ENCODE measurements at regions not wholly inside any gene's neighbourhood (a gene's known extent, or its start where the extent isn't known, plus 50 kb on each side); places are given as distances from the start of the nearest gene placed in this dataset.

DNA sequence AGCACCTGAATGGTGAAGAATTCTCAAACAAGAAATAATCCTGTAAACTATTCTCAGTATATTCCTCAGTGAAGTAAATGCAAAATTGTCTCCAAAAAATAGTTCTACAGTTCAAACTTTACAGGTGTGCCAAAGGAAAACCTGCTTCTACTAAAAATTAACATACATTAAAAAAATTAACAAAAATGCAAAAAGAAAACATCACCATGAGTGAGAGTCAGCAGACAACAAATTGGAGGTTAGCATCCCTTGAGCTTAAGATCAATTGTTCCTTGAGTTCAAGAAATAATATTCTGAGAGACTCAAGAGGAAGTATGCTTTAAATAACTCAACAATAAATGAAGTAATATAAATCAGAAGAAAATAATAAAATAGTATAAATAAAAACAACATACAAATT, 278.4 kb upstream of the MME start:
- DNase-seq: no peak

DNA sequence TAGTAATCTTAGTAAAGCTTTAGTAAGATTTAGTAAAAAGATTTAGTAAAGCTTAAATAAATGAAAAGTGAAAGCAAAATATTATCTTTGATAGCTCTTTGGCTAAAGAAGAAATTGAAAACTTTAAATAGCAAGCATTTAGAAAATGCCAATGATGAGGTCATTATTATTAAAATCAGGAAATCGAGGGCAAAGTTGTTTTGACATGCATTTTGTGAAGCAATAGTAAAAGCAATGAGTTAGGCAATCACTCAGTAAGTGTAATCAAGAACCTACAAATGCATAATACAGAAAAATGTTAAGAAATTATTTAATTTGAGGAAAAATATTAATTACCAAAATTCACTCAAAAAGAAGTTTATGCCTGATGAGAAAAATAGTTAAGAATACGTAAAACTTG, 280.3 kb upstream of the MME start:
- no peak for DNase-seq

DNA sequence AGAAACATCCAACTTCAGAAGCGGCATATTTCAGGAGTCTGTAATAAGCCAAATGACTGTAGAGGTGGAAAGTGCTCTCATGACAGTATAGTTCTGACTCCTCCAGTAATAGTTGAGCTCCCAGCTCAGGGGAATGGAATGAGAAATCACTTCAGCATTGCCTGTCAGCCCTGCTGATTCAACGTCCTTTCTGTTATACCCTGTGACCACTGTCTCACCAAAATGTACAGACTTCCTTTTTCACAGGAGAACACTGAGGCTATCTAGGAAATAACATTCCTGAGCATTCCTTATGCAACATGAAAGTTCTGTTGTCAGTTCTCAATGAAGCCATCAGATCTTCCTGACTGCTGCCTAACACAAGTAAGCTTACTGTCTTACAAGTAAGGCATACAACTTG, 284.5 kb upstream of the MME start:
- DNase-seq: peak; percentile 96

DNA sequence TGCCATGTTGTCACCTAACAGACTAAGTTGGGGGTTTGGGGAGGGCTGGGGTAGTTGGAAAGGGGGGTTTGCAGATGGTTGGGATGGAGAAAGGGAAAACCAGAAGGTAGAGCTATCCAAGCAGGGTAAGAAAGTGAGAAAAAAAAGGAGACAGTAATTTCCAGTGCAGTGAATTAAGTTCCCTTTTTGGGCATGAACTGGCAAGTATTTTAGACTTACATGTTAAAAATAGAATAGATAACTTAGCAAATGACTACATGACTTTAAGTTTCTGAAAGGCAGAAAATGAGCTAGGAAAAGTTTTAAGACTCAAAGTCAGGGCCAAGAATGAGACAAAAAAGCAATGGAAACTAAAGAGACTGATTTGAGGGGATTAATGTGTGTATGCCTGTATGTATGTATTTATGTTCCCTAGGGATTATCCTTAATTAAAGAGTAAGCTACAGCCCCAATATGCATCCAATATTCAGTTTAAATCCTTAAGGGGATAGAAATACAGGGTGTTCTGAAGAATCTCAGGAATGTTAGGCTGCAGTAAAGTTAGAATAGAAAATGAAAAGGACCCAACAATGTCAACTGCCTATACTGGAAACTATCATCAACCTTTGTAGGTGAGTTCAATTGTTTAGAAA, 285.2 kb upstream of the MME start:
- DNase-seq: no peak

DNA sequence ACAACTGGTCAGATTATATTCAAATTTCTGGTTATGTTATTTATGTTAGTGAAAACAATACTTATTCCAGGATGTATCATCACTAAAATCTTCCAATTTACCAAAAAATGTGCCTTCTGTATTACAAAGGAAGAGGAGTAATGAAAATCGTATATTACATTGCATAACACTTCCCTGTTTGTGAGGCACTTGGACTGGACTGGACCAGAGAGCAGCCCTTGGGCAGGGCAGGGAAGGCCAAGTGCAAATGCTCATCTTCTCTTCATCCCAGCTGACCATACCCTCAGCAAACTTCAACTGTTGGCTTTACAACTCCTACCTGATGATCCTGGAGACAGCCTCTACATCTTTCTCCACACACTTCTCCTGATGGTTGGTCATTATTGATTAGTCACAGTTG, 285.7 kb upstream of the MME start:
- DNase-seq: peak; percentile 11

GRCh38 chr3:154792828-154793227, 287.3 kb upstream of the MME start:
- DNase-seq: peak; percentile 12

GRCh38 chr3:154791611-154792010, 288.5 kb upstream of the MME start:
- DNase-seq: no peak

GRCh38 chr3:154786724-154787123, 293.4 kb upstream of the MME start:
- DNase-seq: peak; percentile 48

DNA sequence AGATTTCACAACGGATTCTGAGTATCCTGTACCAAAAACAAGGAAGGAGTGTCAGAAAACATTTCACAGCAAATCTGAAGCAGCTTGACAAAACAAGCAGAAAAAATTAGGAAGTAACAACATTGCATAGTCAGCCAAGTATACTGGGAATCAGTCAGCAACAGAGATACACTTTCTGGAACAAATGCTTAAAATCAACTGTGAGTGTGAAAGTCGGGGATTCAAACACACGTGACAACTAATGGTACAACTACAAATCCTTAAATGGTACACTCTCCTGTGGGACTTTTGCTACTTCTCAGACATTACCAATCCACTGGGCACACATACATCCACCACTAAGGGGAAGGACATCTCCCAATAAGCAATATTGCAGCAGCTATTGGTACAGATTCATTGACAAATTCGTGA, 296.6 kb upstream of the MME start:
- DNase-seq: no peak

- no peak for DNase-seq
Measured at GRCh38 chr3:154783061-154783460, 297.1 kb upstream of the MME start.

DNA sequence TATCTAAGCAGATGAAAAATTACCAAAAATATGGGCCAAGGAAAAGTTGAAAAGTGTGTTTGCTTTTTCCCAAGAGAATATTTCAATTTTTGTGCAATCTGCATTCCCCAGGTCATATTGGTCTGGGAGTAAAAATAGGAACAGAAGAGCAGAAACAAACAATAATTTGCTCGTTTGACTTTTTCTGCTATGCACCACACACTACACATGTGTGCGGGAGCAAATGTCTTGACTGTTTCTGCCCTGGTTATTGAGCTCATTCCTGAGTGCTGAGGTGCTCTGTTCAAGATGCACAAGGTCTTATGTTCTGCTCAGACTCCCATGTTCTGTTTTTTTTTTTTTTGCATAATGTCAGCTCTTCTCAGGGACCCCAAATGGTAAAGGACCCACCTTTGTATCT, 298.0 kb upstream of the MME start:
- no peak for DNase-seq

- DNase-seq: peak; percentile 4
Measured at GRCh38 chr3:154781595-154781994, 298.5 kb upstream of the MME start.

- peak; percentile 3 for DNase-seq
Measured at GRCh38 chr3:154780263-154780662, 299.9 kb upstream of the MME start.

- peak; percentile 79 for DNase-seq
Measured at GRCh38 chr3:154779571-154779970, 300.5 kb upstream of the MME start.

DNA sequence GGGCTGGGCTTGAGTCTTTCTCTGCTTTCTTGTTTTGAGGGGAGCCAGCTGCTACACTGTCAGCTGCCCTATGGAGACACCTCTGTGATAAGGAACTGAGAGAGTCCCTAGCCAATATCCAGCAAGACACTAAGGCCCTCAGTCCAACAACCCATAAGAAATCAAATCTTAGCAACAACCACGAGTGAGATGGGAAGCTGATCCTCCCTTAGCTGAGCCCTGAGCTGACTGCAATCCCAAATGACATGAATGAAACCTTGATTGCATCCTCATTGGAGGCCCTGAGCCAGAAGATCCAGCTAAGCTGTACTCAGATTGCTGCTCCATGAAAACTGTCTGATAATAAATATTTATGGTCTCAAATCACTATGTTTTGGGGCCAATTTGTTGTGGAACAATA, 302.1 kb upstream of the MME start:
- DNase-seq: no peak

- no peak for DNase-seq
Measured at GRCh38 chr3:154776549-154777225, 303.4 kb upstream of the MME start.

GRCh38 chr3:154775821-154776548, 304.1 kb upstream of the MME start:
- peak; percentile 6 for DNase-seq

- no peak for DNase-seq
Measured at GRCh38 chr3:154766765-154767503, 313.2 kb upstream of the MME start.

DNA sequence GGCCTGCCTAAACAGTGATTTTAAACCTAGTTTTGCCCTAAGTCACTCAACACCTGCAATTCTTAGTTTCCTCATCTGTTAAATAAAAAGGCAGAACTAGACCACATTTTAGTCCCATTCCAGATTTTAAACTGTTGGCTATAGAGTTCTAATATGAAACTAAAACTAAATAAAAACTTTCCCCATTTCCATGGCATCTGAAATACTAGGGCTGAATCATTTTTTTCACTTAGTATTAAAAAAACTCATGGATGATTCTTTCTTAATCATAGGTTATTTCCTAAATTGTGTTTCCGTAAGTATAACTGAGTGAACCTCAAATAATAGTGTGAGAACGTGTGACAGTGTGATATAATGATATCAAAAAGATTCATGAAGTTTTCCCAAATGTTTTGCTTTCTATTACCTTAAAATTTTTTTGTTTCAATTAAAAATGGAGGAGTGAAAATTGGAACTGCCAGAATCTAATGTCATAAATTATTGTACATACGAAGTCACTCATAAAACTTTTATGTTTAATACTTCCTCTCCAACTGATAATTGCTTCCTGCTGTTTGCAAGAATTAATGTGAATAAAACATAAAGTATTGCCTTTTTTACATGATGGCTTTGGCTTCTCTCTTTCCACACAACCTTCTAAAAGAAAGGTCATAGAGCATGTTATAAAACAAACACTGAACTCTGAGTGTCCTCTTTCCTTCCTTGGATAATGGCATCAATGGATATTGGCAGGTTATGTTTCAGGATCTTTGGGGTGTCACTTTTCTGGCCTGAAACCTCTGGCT, 315.1 kb upstream of the MME start:
- no peak for DNase-seq

- DNase-seq: no peak
Measured at GRCh38 chr3:154762486-154762885, 317.6 kb upstream of the MME start.

- DNase-seq: no peak
Measured at GRCh38 chr3:154759966-154760365, 320.2 kb upstream of the MME start.

DNA sequence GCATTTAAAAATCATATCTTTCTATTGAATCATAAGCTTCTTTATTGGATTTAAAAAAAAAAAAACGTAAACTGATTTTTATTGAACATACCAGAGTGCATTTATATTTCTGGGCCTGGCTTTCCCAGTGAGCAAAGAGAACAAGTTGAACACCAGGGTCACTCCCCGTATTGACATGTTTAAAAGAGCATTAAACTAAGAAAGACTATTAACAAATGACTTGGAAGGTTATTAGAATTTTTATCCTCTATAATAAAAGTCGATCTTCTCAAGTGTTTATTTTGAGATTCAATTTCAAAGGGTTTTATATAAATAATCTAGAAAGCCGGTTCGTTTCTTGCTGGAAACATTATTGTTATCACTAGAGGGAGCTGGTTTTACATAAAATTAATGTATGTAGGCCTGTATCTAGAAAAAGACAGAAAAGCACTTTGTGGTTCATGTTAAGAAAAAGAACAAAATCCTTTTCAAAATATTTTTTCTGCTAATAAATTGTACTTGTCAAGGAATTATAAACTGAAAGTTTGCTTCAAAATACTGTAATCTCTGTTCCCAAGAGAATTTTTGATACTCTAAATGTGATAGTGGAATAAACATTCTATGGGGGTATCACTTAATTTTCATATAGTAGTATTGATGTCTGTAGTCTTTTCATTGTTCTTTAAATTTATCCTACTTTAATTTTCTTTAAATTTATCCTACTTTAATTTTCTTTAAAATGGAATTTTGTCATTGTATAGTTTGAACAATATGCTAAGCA, 321.8 kb upstream of the MME start:
- peak; percentile 14 for DNase-seq
